Prostate gland (tissue), 1 donor: ENCODE measurements at regions not wholly inside any gene's neighbourhood (a gene's known extent, or its start where the extent isn't known, plus 50 kb on each side); places are given as distances from the start of the nearest gene placed in this dataset.

ENCODE experiments used
- POLR2A ChIP-seq: fragments of 450-650 bp; IDR thresholded peaks from one replicate; pipeline ENCODE4 v1.6.1; 2016; ENCODE audit warnings: antibody characterized with exemption, mild to moderate bottlenecking
- POLR2AphosphoS5 ChIP-seq: sonication (generic); formaldehyde crosslinking; IDR thresholded peaks from one replicate; pipeline ENCODE4 v1.6.1; 2017; ENCODE audit warnings: antibody characterized with exemption

GRCh38 chr10:33863352-33863751 is 528.9 kb upstream of the NRP1 start:
- TF ChIP-seq POLR2A (no peak), POLR2AphosphoS5 (no peak)
